Psoas muscle (tissue), 7 donors: ENCODE measurements at regions not wholly inside any gene's neighbourhood (a gene's known extent, or its start where the extent isn't known, plus 50 kb on each side); places are given as distances from the start of the nearest gene placed in this dataset.

Source experiments
- ATAC-seq, 4 donors: fragments of 200-7000 bp; cut with Tn5 transposase; one replicate each; pipeline ENCODE4 v1.9.1; 2020; ENCODE audit warnings: moderate library complexity in 3 of 4, mild to moderate bottlenecking in 2 of 4
- DNase-seq, 2 donors: peaks; one replicate each; pipeline ENCODE4 v3.0.0-alpha.2; 2020
- H3K27ac ChIP-seq: fragments of 200-600 bp; one replicate; pipeline ENCODE4 v1.8.0; 2022
- H3K27me3 ChIP-seq, 3 donors: fragments of 200-600 bp in 1 of 3; one replicate each; pipeline versions ENCODE4 v1.6.1 to v1.8.0; 2013 to 2022; ENCODE audit warnings: low read length in 2 of 3, mild to moderate bottlenecking in 2 of 3, moderate library complexity in 1 of 3; ENCODE audit not compliant: insufficient read depth in 3 of 3
- H3K36me3 ChIP-seq, 2 donors: fragments of 200-600 bp in 1 of 2; one replicate each; pipeline versions ENCODE4 v1.6.1 to v1.8.0; 2013 to 2022; ENCODE audit warnings: low read depth in 1 of 2, mild to moderate bottlenecking in 1 of 2, moderate library complexity in 1 of 2; ENCODE audit not compliant: insufficient read depth in 1 of 2
- H3K4me1 ChIP-seq: fragments of 200-600 bp; one replicate; pipeline ENCODE4 v1.8.0; 2022
- H3K4me3 ChIP-seq: fragments of 200-600 bp; one replicate; pipeline ENCODE4 v1.8.0; 2022; ENCODE audit warnings: mild to moderate bottlenecking
- H3K9me3 ChIP-seq: fragments of 200-600 bp; one replicate; pipeline ENCODE4 v1.8.0; 2022
- CTCF ChIP-seq: fragments of 200-600 bp; IDR thresholded peaks from one replicate; pipeline ENCODE4 v1.8.0; 2022; ENCODE audit warnings: antibody characterized with exemption
- WGBS, 3 donors: extraction: QIAGEN DNeasy Blood & Tissue Kit; methylation state at CpG; one replicate each; pipeline versions ENCODE4 v1.1.6 to v1.1.7; 2013; 5-methylcytosine and 5-hydroxymethylcytosine counted together
- intact Hi-C, 2 donors: fragments of 100-400 bp; cut with DNase I; formaldehyde crosslinking; loops; one replicate each; pipeline versions ENCODE4 v1.11.0 to v1.14.2; 2022
- donor health status: healthy with polysubstance abuse.
- donor health status: DM: no; HTN: no; CAD: no; lungs with moderate emphysema.
- donor health status: Bipolar disorder and iron deficiency.
- donor health status: healthy.
- donor health status: DM: yes; HTN: yes; CAD: no.
- donor health status: DM: no; HTN: no; CAD: no.
- donor health status: DM: yes; HTN: yes; CAD: no.

DNA sequence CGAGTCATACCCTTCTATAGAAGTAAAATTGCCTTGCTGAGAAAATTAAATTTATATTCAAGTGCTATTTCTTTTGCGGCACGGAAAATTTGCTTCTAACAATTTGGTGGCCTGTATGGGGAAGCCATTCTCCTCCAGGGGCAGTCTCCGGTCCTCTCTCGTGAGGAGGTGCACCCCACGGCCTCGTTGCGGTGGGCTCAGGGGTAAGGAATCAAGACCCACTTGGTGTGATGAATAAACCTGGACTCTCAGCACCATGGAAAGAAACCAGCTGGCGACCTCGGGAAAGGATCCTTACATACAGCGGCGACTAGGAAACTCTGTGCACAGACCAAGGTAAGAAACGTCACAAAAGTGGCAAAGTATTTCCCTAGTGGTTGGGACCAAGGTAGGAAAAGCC is 252.9 kb downstream of the DPY19L2 start:
- no peaks in the 10 kb centered on the region for H3K4me1 ChIP-seq
- DNase-seq (no peak), ATAC-seq (no peak)
- WGBS, 3 donors, result 93 to 95% (median 94%) methylated on average over 13 of the region's 13 CpGs
- no peaks in the 10 kb centered on the region for H3K36me3 ChIP-seq
- intact Hi-C loops, result no loop called here
- H3K27me3 ChIP-seq, result no peaks in the 10 kb centered on the region
- no peaks in the 10 kb centered on the region for H3K9me3 ChIP-seq
- no peak overlapping the region for H3K27ac ChIP-seq
- TF ChIP-seq CTCF, result no peak
- H3K4me3 ChIP-seq, result no peak overlapping the region

GRCh38 chr12:63410197-63410596 is 258.1 kb downstream of the DPY19L2 start:
- TF ChIP-seq CTCF, result no peak
- WGBS, 3 donors, result 37 to 44% (median 43%) methylated on average over 1 of the region's 1 CpG
- intact Hi-C loops, result no loop called here
- Histone ChIP-seq H3K27ac (no peak overlapping the region), H3K4me3 (no peak overlapping the region), H3K27me3 (no peaks in the 10 kb centered on the region), H3K4me1 (no peaks in the 10 kb centered on the region), H3K9me3 (no peaks in the 10 kb centered on the region), H3K36me3 (no peaks in the 10 kb centered on the region)
- ATAC-seq (no peak), DNase-seq (no peak)

GRCh38 chr12:63406781-63407180 is 255.8 kb upstream of the AVPR1A start:
- ATAC-seq (no peak), DNase-seq (no peak)
- WGBS, 3 donors, result 88 to 93% (median 91%) methylated on average over 2 of the region's 2 CpGs
- no peaks in the 10 kb centered on the region for H3K9me3 ChIP-seq
- H3K36me3 ChIP-seq, result no peaks in the 10 kb centered on the region
- H3K27ac ChIP-seq, result no peak overlapping the region
- no peak for TF ChIP-seq CTCF
- H3K4me3 ChIP-seq, result no peak overlapping the region
- H3K4me1 ChIP-seq, result no peaks in the 10 kb centered on the region
- intact Hi-C loops, result no loop called here
- no peaks in the 10 kb centered on the region for H3K27me3 ChIP-seq

DNA sequence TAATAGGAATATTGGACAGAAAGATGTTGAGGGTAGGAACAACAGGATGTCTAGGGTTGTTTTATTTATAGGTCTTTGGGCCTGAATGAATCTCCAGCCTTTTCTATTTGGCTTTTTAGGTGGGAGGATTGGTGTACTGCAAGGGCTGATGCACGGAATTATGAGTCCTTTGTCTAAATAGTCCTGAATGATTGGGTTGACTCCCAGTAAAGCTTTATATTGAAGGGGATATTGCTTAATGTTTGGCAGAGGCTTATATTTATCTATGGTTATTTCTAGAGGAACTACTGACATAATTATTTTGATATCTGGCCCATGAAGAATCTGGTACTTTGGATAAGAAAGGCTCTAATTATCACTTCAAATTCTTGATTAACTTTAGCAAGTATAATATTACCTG is 253.6 kb upstream of the AVPR1A start:
- ATAC-seq, result no peak
- Histone ChIP-seq H3K27ac (no peak overlapping the region), H3K4me1 (no peaks in the 10 kb centered on the region), H3K4me3 (no peak overlapping the region), H3K9me3 (no peaks in the 10 kb centered on the region), H3K27me3 (no peaks in the 10 kb centered on the region), H3K36me3 (no peaks in the 10 kb centered on the region)
- TF ChIP-seq CTCF, result no peak
- intact Hi-C loops, result no loop called here
- 0% methylated on average over 1 of the region's 1 CpG for WGBS, 3 donors
- no peak for DNase-seq

DNA sequence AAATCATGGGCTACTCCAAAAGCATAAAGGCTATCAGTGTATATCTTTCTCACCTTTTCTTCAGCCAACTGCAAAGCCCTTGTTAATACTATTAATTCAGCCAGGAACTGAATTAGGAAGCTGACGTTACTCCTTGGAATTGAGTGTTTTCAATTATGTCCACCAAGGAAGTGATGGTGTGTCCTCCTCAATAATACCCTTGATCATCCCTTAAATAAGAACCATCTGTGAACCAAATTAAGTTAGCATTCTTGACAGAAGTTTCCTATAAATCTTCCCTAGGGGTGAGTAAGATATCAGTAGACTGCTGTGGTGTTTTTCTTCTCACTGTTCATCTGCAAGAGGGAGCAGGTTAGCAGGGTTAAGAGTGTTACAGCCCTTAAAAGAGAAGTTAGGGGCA is 252.3 kb upstream of the AVPR1A start:
- no peak overlapping the region for H3K27ac ChIP-seq
- intact Hi-C loops, result no loop called here
- WGBS, 3 donors, result 15 to 47% (median 20%) methylated on average over 1 of the region's 1 CpG
- no peaks in the 10 kb centered on the region for H3K27me3 ChIP-seq
- no peak overlapping the region for H3K4me3 ChIP-seq
- no peaks in the 10 kb centered on the region for H3K9me3 ChIP-seq
- no peaks in the 10 kb centered on the region for H3K4me1 ChIP-seq
- no peaks in the 10 kb centered on the region for H3K36me3 ChIP-seq
- ATAC-seq (no peak), DNase-seq (no peak)
- no peak for TF ChIP-seq CTCF
